Ovary (tissue), 3 donors: ENCODE measurements at regions not wholly inside any gene's neighbourhood (a gene's known extent, or its start where the extent isn't known, plus 50 kb on each side); places are given as distances from the start of the nearest gene placed in this dataset.

Source experiments
- EP300 ChIP-seq: sonication (generic); formaldehyde crosslinking; IDR thresholded peaks from one replicate; pipeline ENCODE4 v1.6.1; 2017; ENCODE audit warnings: antibody characterized with exemption
- TF ChIP-seq, protein P1 (sequence below), 3 donors: fragments of 450-650 bp in 2 of 3; fragments of 200-600 bp in 1 of 3; IDR thresholded peaks; one replicate each; pipeline versions ENCODE4 v1.5.1 to v1.8.0; 2016 to 2022; ENCODE audit warnings: antibody characterized with exemption in 3 of 3, mild to moderate bottlenecking in 1 of 3
- donor health status: DM: no; HTN: no; CAD: no.

DNA sequence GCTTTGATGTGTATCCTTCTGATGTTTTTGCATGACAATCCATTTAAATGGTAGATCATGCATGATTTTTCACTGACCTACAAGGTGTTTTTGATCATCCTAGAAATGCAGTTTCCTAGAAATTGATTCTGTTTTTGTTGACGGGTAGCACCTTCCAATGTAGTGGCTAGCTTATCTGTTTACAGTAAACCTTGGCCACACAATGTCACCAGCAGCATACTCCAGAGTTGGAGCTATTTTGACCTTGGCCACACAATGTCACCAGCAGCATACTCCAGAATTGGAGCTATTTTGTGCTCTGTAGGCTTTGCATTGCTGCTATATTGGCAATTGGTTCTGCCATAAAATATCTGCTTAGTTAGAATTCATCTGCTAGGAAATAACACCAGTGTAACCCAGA is 74.6 kb upstream of the NAA20 start:
- TF ChIP-seq, protein P1, sequence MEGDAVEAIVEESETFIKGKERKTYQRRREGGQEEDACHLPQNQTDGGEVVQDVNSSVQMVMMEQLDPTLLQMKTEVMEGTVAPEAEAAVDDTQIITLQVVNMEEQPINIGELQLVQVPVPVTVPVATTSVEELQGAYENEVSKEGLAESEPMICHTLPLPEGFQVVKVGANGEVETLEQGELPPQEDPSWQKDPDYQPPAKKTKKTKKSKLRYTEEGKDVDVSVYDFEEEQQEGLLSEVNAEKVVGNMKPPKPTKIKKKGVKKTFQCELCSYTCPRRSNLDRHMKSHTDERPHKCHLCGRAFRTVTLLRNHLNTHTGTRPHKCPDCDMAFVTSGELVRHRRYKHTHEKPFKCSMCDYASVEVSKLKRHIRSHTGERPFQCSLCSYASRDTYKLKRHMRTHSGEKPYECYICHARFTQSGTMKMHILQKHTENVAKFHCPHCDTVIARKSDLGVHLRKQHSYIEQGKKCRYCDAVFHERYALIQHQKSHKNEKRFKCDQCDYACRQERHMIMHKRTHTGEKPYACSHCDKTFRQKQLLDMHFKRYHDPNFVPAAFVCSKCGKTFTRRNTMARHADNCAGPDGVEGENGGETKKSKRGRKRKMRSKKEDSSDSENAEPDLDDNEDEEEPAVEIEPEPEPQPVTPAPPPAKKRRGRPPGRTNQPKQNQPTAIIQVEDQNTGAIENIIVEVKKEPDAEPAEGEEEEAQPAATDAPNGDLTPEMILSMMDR (IDR thresholded peaks at IDR 0.05), result no peak
- TF ChIP-seq EP300, result no peak
